HepG2 (cell line): ENCODE measurements at regions not wholly inside any gene's neighbourhood (a gene's known extent, or its start where the extent isn't known, plus 50 kb on each side); places are given as distances from the start of the nearest gene placed in this dataset.

ENCODE experiments used
- DMAP1 ChIP-seq: IDR thresholded peaks from 2 replicates; pipeline ENCODE4 v1.6.1; 2016
- ETV5 ChIP-seq: IDR thresholded peaks from 2 replicates; pipeline ENCODE4 v1.6.1; 2018; ENCODE audit warnings: missing biosample characterization, missing genetic modification reagents, inconsistent platforms, borderline replicate concordance
- FOSL2 ChIP-seq: sonication (generic); formaldehyde crosslinking; IDR thresholded peaks from 2 replicates; pipeline ENCODE4 v1.4.0; 2020; ENCODE audit warnings: missing genetic modification reagents
- FOXA3 ChIP-seq: IDR thresholded peaks from 2 replicates; pipeline ENCODE4 v1.6.1; 2016; ENCODE audit warnings: missing genetic modification reagents, missing compliant biosample characterization
- FOXK1 ChIP-seq: sonication (generic); formaldehyde crosslinking; IDR thresholded peaks from 2 replicates; pipeline ENCODE4 v1.4.0; 2020; ENCODE audit warnings: low read depth, missing genetic modification reagents, borderline replicate concordance
- HMG20A ChIP-seq: IDR thresholded peaks from 2 replicates; pipeline ENCODE4 v1.6.1; 2016; ENCODE audit warnings: borderline replicate concordance
- HNRNPL ChIP-seq: fragments of 200-400 bp; formaldehyde crosslinking; IDR thresholded peaks from 2 replicates; pipeline ENCODE4 v1.6.1; 2017; ENCODE audit warnings: mild to moderate bottlenecking, low read depth, low read length
- MZF1 ChIP-seq: sonication (generic); formaldehyde crosslinking; IDR thresholded peaks from 2 replicates; pipeline ENCODE4 v1.8.1; 2023; ENCODE audit warnings: mild to moderate bottlenecking, missing genetic modification reagents, borderline replicate concordance
- NFIC ChIP-seq: IDR thresholded peaks from 2 replicates; pipeline ENCODE4 v1.6.1; 2012; ENCODE audit warnings: mild to moderate bottlenecking, low read length, inconsistent platforms
- PAF1 ChIP-seq: IDR thresholded peaks from 2 replicates; pipeline ENCODE4 v1.6.1; 2016; ENCODE audit warnings: missing genetic modification reagents, missing compliant biosample characterization
- SKI ChIP-seq: fragments of 450-650 bp; IDR thresholded peaks from one replicate; pipeline ENCODE4 v1.6.1; 2018; ENCODE audit warnings: mild to moderate bottlenecking; ENCODE audit not compliant: partially characterized antibody
- SMARCC2 ChIP-seq: fragments of 450-650 bp; IDR thresholded peaks from 2 replicates; pipeline ENCODE4 v1.6.1; 2017; ENCODE audit warnings: antibody characterized with exemption, mild to moderate bottlenecking
- ZNF441 ChIP-seq: sonication (generic); formaldehyde crosslinking; IDR thresholded peaks from 2 replicates; pipeline ENCODE4 v1.7.0; 2021; ENCODE audit warnings: missing genetic modification reagents, borderline replicate concordance
- ZNF672 ChIP-seq: sonication (generic); formaldehyde crosslinking; IDR thresholded peaks from 2 replicates; pipeline ENCODE4 v1.8.1; 2022; ENCODE audit warnings: missing genetic modification reagents
- ZNF878 ChIP-seq: sonication (generic); formaldehyde crosslinking; IDR thresholded peaks from 2 replicates; pipeline ENCODE4 v1.8.1; 2023; ENCODE audit warnings: mild to moderate bottlenecking, missing genetic modification reagents, moderate library complexity
- TF ChIP-seq, protein P1 (sequence below): sonication (generic); formaldehyde crosslinking; IDR thresholded peaks from 2 replicates; pipeline ENCODE4 v1.9.0; 2021; ENCODE audit warnings: missing genetic modification reagents, mild to moderate bottlenecking, borderline replicate concordance
- TF ChIP-seq, protein P2 (sequence below): sonication (generic); formaldehyde crosslinking; IDR thresholded peaks from 2 replicates; pipeline ENCODE4 v1.8.0; 2022; ENCODE audit warnings: low read depth, missing genetic modification reagents
- TF ChIP-seq, protein P3 (sequence below): IDR thresholded peaks from 2 replicates; pipeline ENCODE4 v1.6.1; 2012; ENCODE audit warnings: inconsistent platforms
- TF ChIP-seq, protein P4 (sequence below): sonication (generic); formaldehyde crosslinking; conservative IDR thresholded peaks from 2 replicates; pipeline ENCODE4 v1.4.0; 2020; ENCODE audit warnings: mild to moderate bottlenecking, missing genetic modification reagents, moderate library complexity
- TF ChIP-seq, protein P5 (sequence below): sonication (generic); formaldehyde crosslinking; IDR thresholded peaks from 2 replicates; pipeline ENCODE4 v1.4.0; 2020; ENCODE audit warnings: missing genetic modification reagents
- TF ChIP-seq, protein P6 (sequence below): IDR thresholded peaks from 2 replicates; pipeline ENCODE4 v1.6.1; 2016; ENCODE audit warnings: missing genetic modification reagents, missing compliant biosample characterization

DNA sequence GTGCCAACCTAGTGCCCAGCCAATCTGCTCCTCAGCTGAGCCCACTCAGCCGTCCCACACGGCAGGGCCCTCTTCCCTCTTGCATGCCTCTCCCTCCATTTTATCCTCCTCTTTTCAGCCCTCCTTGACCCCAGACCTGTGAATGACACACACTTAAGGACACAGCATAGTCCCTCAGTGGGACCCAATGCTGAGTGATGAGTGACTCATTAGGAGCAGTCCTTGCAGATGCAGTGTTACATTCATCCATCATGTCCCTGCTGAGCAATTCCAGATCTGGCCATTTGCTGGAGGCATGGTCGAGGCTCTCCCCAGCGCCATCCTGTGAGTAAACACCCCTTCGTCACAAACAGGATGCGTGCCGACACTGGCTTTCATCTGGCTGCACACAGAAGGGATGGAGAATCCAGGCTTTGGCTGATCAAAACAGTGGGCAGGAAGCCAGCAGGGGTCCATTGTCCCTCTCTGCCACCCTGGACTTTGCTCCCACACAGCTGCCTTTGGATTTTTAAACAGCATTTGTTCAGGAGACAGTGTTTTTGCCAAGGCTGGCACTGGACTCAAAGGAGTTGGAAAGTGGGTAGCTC is 122.6 kb downstream of the AXIN2 start (continued):
- TF ChIP-seq, protein P1, sequence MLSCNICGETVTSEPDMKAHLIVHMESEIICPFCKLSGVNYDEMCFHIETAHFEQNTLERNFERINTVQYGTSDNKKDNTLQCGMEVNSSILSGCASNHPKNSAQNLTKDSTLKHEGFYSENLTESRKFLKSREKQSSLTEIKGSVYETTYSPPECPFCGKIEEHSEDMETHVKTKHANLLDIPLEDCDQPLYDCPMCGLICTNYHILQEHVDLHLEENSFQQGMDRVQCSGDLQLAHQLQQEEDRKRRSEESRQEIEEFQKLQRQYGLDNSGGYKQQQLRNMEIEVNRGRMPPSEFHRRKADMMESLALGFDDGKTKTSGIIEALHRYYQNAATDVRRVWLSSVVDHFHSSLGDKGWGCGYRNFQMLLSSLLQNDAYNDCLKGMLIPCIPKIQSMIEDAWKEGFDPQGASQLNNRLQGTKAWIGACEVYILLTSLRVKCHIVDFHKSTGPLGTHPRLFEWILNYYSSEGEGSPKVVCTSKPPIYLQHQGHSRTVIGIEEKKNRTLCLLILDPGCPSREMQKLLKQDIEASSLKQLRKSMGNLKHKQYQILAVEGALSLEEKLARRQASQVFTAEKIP (CRISPR knock-in tag), result no peak
- TF ChIP-seq NFIC (peak; percentile 81; the same call in 1 of the 2 replicates), HNRNPL (no peak), FOSL2 (CRISPR knock-in tag) (peak; percentile 83), PAF1 (CRISPR knock-in tag) (no peak), ZNF441 (CRISPR knock-in tag) (0 out of 2 replicates have a peak, but pooled peaks have one; percentile 28), MZF1 (CRISPR knock-in tag) (no peak), SKI (peak; percentile 50), SMARCC2 (no peak), HMG20A (CRISPR knock-in tag) (peak; percentile 87), ETV5 (peak; percentile 67; the same call in 1 of the 2 replicates), FOXA3 (peak; percentile 96), DMAP1 (no peak), ZNF672 (CRISPR knock-in tag) (no peak), ZNF878 (CRISPR knock-in tag) (peak; percentile 79), FOXK1 (CRISPR knock-in tag) (peak; percentile 85; the same call in 1 of the 2 replicates)
- TF ChIP-seq, protein P2, sequence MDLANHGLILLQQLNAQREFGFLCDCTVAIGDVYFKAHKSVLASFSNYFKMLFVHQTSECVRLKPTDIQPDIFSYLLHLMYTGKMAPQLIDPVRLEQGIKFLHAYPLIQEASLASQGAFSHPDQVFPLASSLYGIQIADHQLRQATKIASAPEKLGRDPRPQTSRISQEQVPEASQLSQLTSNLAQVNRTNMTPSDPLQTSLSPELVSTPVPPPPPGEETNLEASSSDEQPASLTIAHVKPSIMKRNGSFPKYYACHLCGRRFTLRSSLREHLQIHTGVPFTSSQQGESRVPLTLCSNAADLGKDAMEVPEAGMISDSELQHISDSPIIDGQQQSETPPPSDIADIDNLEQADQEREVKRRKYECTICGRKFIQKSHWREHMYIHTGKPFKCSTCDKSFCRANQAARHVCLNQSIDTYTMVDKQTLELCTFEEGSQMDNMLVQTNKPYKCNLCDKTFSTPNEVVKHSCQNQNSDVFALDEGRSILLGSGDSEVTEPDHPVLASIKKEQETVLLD (CRISPR knock-in tag), result no peak
- TF ChIP-seq, protein P3, sequence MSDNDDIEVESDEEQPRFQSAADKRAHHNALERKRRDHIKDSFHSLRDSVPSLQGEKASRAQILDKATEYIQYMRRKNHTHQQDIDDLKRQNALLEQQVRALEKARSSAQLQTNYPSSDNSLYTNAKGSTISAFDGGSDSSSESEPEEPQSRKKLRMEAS, result peak; percentile 35; the same call in 1 of the 2 replicates
- TF ChIP-seq, protein P4, sequence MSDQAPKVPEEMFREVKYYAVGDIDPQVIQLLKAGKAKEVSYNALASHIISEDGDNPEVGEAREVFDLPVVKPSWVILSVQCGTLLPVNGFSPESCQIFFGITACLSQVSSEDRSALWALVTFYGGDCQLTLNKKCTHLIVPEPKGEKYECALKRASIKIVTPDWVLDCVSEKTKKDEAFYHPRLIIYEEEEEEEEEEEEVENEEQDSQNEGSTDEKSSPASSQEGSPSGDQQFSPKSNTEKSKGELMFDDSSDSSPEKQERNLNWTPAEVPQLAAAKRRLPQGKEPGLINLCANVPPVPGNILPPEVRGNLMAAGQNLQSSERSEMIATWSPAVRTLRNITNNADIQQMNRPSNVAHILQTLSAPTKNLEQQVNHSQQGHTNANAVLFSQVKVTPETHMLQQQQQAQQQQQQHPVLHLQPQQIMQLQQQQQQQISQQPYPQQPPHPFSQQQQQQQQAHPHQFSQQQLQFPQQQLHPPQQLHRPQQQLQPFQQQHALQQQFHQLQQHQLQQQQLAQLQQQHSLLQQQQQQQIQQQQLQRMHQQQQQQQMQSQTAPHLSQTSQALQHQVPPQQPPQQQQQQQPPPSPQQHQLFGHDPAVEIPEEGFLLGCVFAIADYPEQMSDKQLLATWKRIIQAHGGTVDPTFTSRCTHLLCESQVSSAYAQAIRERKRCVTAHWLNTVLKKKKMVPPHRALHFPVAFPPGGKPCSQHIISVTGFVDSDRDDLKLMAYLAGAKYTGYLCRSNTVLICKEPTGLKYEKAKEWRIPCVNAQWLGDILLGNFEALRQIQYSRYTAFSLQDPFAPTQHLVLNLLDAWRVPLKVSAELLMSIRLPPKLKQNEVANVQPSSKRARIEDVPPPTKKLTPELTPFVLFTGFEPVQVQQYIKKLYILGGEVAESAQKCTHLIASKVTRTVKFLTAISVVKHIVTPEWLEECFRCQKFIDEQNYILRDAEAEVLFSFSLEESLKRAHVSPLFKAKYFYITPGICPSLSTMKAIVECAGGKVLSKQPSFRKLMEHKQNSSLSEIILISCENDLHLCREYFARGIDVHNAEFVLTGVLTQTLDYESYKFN (CRISPR knock-in tag), result peak; percentile 88
- TF ChIP-seq, protein P5, sequence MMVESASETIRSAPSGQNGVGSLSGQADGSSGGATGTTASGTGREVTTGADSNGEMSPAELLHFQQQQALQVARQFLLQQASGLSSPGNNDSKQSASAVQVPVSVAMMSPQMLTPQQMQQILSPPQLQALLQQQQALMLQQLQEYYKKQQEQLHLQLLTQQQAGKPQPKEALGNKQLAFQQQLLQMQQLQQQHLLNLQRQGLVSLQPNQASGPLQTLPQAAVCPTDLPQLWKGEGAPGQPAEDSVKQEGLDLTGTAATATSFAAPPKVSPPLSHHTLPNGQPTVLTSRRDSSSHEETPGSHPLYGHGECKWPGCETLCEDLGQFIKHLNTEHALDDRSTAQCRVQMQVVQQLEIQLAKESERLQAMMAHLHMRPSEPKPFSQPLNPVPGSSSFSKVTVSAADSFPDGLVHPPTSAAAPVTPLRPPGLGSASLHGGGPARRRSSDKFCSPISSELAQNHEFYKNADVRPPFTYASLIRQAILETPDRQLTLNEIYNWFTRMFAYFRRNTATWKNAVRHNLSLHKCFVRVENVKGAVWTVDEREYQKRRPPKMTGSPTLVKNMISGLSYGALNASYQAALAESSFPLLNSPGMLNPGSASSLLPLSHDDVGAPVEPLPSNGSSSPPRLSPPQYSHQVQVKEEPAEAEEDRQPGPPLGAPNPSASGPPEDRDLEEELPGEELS (CRISPR knock-in tag), result peak; percentile 71
- TF ChIP-seq, protein P6, sequence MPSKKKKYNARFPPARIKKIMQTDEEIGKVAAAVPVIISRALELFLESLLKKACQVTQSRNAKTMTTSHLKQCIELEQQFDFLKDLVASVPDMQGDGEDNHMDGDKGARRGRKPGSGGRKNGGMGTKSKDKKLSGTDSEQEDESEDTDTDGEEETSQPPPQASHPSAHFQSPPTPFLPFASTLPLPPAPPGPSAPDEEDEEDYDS, result peak; percentile 34; the same call in 1 of the 2 replicates
